ENCODE measurements at regions not wholly inside any gene's neighbourhood (a gene's known extent, or its start where the extent isn't known, plus 50 kb on each side); places are given as distances from the start of the nearest gene placed in this dataset.

DNA sequence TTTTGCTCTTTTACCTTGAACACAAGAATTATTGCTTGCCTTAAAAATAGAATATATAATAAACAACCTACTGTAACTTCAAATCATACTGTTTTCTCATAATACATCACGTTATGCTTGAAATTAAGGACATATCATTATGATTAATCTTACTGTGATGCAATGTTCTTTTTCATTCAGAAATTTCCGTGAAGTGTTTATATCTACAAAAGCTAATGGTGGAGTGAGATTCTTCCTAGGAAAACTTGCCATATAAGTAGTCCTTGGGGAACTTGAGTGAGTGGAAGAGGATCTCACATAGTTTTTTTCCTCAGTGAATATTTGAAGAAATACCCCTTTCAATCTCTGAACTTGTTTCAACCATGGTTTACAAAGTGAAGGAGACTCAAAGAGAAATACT is 498.7 kb upstream of the CBLB start:
- no peak for DNase-seq (ENCODE audit: low spot score)
- Histone ChIP-seq H3K27ac (no peak overlapping the region), H3K4me3 (no peak overlapping the region)
- TF ChIP-seq, protein P1, sequence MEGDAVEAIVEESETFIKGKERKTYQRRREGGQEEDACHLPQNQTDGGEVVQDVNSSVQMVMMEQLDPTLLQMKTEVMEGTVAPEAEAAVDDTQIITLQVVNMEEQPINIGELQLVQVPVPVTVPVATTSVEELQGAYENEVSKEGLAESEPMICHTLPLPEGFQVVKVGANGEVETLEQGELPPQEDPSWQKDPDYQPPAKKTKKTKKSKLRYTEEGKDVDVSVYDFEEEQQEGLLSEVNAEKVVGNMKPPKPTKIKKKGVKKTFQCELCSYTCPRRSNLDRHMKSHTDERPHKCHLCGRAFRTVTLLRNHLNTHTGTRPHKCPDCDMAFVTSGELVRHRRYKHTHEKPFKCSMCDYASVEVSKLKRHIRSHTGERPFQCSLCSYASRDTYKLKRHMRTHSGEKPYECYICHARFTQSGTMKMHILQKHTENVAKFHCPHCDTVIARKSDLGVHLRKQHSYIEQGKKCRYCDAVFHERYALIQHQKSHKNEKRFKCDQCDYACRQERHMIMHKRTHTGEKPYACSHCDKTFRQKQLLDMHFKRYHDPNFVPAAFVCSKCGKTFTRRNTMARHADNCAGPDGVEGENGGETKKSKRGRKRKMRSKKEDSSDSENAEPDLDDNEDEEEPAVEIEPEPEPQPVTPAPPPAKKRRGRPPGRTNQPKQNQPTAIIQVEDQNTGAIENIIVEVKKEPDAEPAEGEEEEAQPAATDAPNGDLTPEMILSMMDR (IDR thresholded peaks at IDR 0.05), result no peak

DNA sequence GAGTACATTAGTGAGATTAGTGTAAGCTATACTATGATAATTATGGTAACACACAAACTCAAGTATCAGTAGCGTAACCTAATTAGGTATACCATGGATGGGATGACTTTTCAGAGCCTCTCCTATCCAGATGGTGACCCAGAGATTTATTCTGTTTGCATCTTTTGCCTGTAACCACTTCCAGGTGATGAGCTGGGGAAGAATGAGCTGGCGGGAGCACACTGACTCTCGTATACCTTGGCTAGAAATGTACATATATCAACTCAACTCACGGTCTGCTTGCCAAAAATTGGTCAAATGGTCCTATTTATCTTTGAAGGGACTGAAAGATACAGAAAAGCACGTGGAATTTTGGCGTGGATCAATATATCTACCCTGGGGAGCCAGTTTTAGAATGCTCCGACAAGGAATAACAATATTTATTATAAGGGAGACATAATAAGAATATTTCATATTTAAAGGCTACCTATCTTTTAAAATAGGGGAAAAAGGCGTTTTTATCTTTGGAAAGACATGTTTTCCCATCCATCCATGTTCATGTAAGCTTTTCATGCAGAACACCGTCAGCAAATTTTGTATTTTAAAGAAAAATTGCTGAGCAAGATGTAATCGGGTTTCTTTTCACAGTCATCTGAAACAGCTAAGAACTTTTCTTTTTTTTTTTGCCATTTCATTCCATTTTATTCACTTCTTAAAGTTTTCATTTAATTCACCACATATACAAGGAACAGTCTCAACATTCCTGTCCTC is 502.6 kb upstream of the CBLB start:
- TF ChIP-seq, protein P1 (IDR thresholded peaks at IDR 0.05), result no peak
- Histone ChIP-seq H3K27ac (no peak overlapping the region), H3K4me3 (no peak overlapping the region)
- DNase-seq (ENCODE audit: low spot score), result no peak

DNA sequence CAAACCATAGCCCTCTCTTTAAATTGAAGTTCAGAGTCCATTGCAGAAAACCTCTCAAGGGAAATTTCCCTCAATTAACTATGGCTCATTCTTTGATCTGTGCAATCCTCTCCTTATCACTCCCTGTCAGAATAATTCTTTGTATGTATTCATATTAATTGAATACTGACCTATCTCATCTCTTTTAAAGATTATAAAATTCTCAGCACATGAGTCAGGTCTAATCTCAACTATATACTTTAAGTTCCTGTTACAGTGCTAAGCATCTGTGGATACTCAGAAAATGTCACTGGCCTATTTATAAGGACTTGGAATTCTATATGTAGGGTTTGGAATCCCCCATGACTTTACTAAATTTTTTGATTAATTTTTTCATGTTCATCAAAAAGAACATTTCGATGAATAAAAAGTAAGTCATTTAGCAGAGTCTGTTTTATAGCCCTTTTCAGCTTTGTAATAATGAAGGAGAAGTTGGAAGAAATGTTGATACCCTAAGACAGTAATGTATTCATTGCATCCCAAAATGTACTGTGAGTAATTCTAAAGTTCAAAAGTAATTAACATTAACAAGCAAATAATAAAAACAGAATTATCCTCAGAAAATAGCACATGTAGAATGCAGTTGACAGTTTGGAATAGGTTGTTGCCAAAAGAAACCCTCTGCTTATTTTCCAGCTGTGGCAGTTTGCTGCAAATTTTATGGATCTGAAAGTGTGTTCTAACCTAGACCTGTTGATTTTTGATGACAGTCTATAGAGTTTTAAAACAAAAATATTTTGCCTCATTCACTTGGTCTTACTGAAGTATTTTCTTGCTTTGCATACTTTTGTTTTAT is 503.4 kb upstream of the CBLB start:
- no peak overlapping the region for H3K4me3 ChIP-seq
- TF ChIP-seq, protein P1 (IDR thresholded peaks at IDR 0.05), result no peak
- no peak for DNase-seq (ENCODE audit: low spot score)

DNA sequence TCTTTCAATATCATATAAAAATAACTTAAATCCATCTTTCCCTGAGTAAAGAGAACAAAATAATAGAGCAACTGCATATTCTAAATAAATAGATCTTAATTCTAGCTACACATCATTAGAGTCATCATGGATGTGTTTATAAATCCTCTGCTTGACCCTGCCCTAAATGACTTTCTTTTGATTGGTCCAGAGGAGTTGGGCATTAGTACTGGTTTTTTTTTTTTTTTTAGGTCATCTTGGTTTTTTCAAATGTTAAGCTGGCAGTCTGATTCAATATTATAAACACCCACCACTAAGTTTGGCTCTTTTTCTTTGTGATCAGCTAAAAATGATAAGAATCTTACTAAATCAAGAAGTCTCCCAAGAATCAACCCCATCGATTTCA is 504.0 kb upstream of the CBLB start:
- Histone ChIP-seq H3K27ac (no peak overlapping the region), H3K4me3 (no peak overlapping the region)
- no peak for DNase-seq (ENCODE audit: low spot score)
- TF ChIP-seq, protein P1 (IDR thresholded peaks at IDR 0.05), result no peak

More for the DNA sequence above, 503.4 kb upstream of the CBLB start:
- H3K27ac ChIP-seq, result no peak overlapping the region

DNA sequence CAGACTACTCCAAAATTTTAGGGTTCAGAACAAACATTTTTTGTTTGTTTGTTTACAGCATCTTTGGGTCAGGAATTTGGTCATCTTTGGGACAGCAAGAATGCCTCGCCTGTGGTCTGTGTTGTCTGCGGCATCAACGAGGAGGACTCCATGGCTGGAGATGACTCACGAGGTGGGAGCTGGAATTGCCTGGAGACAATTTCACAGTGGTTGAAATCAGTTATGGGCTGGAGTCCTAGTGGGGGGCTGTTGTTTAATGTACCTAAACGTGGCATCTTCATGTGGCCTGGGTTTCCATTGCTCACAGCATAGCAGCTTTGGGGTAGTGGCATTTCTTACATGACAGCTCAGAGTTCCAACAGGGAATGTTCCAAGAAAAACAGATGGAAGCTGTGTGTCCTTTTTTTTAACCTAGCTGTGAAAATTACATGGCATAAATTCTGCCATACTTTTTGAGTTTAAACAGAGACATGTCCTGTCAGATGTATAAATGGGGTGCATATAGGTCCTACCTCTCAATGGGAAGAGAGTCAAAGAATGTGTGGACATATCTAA is 507.3 kb upstream of the CBLB start:
- Histone ChIP-seq H3K4me3 (no peak overlapping the region), H3K27ac (no peak overlapping the region)
- no peak for DNase-seq (ENCODE audit: low spot score)
- TF ChIP-seq, protein P1 (IDR thresholded peaks at IDR 0.05), result no peak

DNA sequence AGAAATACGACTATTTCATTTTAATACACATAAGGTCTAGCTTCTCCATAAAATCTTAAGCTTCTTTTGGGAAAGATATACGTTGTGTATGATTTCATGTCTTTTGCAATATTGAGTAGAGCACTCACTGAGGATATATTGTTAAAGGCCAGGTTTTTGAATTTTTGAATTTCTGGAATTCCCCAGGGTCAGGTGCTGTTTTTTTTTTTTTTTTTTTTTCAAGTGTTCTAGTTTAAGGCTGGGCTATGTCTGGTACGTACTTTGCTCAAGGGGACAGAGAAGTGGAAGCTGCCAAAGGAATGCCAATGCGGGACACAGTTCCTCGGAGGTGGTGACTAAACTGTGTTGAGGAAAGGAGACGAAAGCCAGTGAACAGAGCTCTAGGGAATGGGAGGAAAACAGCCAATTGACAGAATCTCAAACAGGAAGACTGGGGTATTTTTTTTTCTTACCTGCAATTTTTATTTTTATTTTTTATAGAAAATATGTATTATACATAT is 510.5 kb upstream of the CBLB start:
- Histone ChIP-seq H3K27ac (no peak overlapping the region), H3K4me3 (no peak overlapping the region)
- TF ChIP-seq, protein P1 (IDR thresholded peaks at IDR 0.05), result no peak
- DNase-seq (ENCODE audit: low spot score), result no peak
